Fibroblast of villous mesenchyme (primary cell): ENCODE measurements at regions not wholly inside any gene's neighbourhood (a gene's known extent, or its start where the extent isn't known, plus 50 kb on each side); places are given as distances from the start of the nearest gene placed in this dataset.

Experiments
- DNase-seq: peaks from one replicate; pipeline ENCODE4 v3.0.0-alpha.2; 2010; ENCODE audit warnings: low read depth
- H3K4me3 ChIP-seq: 2 replicates; pipeline ENCODE4 v1.5.1; 2011; ENCODE audit warnings: low read depth, mild to moderate bottlenecking, low read length
- TF ChIP-seq, protein P1 (sequence below): IDR thresholded peaks from 2 replicates; pipeline ENCODE4 v1.5.1; 2012; ENCODE audit warnings: low read depth, mild to moderate bottlenecking, low read length; ENCODE audit not compliant: insufficient read depth

DNA sequence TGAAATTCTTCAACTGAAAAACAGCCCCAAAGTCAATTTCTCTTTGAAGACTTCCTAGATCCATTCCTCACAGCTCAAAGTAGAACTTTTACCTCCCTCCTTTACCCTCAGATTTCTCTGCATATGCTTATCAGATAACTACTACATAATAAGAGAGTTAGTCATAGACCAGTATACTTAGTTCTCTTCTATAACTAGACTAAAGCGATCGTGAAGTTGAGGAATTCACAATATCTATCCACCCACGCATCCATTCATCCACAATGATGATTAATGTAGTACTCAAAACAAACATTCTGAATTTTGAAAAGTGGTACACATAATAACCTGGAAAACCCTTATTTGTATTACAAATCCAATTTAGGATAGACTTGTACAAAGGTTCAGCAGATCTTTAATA lies 800.9 kb upstream of the TENM4 start:
- TF ChIP-seq, protein P1, sequence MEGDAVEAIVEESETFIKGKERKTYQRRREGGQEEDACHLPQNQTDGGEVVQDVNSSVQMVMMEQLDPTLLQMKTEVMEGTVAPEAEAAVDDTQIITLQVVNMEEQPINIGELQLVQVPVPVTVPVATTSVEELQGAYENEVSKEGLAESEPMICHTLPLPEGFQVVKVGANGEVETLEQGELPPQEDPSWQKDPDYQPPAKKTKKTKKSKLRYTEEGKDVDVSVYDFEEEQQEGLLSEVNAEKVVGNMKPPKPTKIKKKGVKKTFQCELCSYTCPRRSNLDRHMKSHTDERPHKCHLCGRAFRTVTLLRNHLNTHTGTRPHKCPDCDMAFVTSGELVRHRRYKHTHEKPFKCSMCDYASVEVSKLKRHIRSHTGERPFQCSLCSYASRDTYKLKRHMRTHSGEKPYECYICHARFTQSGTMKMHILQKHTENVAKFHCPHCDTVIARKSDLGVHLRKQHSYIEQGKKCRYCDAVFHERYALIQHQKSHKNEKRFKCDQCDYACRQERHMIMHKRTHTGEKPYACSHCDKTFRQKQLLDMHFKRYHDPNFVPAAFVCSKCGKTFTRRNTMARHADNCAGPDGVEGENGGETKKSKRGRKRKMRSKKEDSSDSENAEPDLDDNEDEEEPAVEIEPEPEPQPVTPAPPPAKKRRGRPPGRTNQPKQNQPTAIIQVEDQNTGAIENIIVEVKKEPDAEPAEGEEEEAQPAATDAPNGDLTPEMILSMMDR: no peak
- no peak for DNase-seq
- no peak overlapping the region for H3K4me3 ChIP-seq

DNA sequence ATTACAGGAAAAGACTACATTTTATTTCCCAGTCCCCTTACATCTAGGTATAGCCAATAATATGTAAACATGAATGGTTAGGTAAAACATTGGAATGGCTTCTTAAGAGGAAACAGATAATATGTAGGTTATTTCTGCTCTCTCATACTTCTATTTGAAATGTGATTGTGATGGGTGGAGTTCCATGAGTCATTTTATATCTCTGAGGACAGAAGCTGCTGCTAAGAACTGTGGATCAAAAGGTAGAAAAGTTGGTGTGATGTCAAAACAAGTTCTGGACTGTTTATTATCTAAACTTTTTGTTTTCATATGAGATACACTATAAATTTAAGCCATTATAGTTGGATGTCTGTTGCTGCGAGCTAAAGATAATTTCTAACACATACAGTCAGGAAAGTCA lies 799.4 kb upstream of the TENM4 start:
- TF ChIP-seq, protein P1: no peak
- DNase-seq: no peak
- no peak overlapping the region for H3K4me3 ChIP-seq

DNA sequence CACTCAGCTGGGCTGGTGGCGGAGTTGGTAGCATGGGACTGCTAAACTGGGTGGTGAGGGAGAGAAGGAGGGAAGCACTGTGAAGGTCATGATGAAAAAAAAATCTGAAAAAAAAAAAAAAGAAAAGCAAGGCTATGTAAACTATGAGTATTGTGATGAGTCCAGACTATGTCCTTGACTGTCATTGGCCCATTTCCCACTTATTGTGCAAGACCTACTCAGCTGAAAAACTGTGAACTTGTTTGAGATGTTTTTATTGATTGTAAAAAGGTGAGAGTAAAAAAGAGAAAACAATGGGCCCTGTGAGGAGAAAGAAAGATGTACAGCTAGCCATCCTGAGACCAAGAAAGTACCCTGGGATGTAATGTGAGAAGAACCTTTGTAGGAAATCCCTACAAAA lies 798.4 kb upstream of the TENM4 start:
- no peak for DNase-seq

DNA sequence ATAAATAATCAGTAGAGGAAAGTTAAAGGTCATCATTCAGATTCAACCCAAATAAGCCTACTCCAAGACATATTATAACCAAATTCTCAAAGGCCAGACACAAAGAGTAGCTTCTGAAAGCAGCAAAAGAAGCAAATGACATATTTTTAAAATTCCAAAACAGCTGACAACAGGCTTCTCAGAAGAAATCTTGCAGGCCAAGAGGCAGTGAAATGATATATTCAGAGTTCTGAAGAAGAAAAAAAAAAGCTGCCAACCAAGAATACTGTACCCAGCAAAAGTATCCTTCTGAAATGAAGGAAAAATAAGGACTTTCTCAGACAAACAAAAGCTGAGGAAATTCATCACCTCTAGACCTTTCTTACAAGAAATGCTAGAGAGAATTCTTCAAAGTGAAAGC lies 787.1 kb upstream of the TENM4 start:
- TF ChIP-seq, protein P1: no peak
- DNase-seq: no peak
- no peak overlapping the region for H3K4me3 ChIP-seq

More for the DNA sequence above, 798.4 kb upstream of the TENM4 start:
- H3K4me3 ChIP-seq: no peak overlapping the region
- TF ChIP-seq, protein P1: no peak

DNA sequence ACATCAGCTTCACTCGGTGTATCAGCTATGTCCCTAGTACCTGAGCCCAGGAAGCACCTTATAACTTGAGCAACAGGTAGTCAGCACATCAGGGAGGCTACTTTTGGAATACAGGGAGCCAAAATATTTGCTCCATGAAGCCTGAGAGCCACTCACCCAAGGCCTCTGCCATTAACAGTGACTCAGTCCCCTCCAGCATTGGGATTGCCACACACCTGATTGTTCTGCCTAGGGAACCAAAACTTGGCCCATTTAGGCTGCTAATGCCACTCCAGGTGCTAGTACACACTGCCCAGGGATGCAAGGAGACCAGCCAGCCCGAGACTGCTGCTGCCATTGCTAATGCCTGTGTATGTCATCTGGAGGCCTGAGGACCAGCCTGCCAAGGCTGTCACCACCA lies 773.6 kb upstream of the TENM4 start:
- TF ChIP-seq, protein P1: no peak
- no peak for DNase-seq
- H3K4me3 ChIP-seq: no peak overlapping the region

DNA sequence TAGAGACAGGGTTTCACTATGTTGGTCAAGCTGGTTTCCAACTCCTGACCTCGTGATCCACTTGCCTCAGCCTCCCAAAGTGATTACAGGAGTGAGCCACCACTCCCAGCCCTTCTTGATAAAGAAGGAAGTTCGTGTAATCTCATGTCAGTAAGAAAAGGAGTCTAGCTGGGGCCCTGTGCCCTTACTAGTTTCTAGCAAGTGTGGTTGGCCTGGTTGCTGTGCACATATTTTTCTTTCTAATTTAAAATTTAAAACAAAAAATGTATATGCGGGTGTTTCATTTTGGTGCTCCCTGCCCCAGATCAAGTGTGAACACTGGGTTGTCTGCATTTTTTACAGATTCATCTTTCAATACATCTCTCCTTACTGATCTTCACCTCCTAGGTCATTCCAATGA lies 770.8 kb upstream of the TENM4 start:
- no peak overlapping the region for H3K4me3 ChIP-seq
- no peak for DNase-seq
- TF ChIP-seq, protein P1: no peak

DNA sequence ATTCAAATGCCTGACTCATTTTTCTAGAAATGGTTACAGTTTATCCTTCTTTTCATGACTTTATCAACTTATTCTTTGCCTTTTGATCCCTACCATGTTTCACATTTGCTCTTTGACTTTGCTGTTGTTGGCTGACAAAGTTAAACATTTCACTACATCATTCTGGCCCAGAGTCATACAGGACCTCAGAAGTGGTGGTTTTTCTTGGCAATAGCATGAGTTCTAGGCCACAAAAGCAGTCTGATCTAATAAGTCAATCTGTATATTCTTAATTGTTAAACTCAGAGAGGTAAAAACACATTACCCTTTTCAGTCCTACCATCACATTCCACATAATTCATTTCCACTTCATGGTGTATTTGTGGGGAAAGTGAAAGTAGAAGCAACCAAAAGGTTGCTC lies 763.2 kb upstream of the TENM4 start:
- DNase-seq: no peak

More for the DNA sequence above, 763.2 kb upstream of the TENM4 start:
- H3K4me3 ChIP-seq: no peak overlapping the region
- TF ChIP-seq, protein P1: no peak
